ENCODE measurements at regions not wholly inside any gene's neighbourhood (a gene's known extent, or its start where the extent isn't known, plus 50 kb on each side); places are given as distances from the start of the nearest gene placed in this dataset.

- DNase-seq: no peak
These were observed 230.8 kb downstream of the PAX1 start for GRCh38 chr20:21936261-21936660.

GRCh38 chr20:21933526-21933925 lies 228.1 kb downstream of the PAX1 start:
- no peak for DNase-seq

DNA sequence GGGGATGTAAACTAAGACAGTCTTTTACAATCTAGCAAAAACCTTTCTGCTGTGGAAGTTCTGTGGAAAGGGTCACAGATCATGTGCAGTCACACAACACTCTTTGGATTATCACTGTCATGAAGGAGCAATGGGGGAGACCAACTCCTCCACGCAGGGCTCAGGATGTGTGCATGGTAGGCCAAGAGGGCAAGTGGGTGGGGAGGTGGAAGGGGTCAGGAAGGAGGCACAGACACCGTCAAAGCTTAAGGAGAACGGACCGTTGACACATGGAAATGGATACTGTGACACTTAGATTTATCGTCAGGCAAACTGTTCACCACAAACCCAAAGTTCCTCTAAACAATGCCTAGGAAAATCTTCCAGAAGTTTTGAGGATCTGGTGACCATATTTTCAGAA lies 215.8 kb downstream of the PAX1 start:
- no peak for DNase-seq

DNA sequence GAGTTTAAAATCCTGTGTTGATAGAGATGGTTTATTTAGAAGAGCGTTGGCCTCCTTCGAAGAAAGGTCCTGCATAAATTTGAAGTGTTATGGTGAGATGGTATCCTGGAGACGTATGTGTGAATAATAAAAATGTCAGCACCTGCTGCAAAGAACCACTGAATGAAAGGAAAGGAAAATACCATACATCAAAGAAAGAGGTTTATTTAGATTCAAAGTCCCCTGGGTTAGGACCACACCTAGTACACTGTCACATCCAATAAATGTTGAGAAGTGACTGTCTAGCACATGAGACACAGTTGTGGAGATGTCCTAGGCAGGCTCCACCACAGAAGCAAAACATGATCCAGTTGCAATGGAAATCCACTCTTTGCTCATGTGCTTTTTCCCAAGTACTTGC lies 214.7 kb downstream of the PAX1 start:
- DNase-seq: no peak

GRCh38 chr20:21918398-21918797 lies 212.9 kb downstream of the PAX1 start:
- no peak for DNase-seq

GRCh38 chr20:21902391-21902790 lies 196.9 kb downstream of the PAX1 start:
- no peak for DNase-seq

DNA sequence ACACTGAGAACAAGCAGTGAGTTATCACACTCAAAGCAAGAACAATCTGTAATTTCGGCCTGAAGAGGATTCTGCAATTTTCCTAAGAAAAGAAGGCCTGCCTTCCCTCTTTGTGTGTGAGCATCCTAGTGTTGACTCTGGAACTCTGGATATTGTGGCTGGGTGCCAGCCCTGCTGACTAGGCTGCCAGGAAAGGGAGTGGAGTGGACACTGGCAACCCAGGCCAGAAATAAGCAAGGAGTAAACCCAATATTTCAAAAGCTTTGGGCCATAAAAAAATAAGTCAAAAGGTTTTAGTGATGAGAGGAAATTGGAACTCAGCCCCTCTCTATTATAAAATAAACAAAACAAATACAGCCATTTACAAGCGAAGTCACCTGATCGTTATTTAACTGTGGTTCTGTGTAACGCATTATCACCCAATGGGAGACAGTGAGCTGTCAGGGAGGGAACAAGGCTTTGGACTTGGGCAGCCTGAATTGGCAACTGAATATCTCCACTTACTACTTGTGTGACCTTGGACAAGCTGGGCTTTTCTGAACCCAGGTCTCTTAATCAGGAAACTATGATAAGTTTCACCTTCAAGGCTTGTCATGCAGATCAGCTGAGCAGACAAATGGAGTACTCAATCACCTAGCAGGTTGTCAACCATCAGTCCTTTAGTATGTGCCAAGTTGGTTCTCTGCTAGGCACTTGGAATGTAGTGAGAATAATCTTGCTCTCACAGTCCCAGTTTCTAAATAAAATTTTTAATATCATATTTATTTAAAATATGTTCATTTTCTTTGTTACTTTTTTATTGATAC lies 196.2 kb downstream of the PAX1 start:
- DNase-seq: no peak

- no peak for DNase-seq
These were observed 195.0 kb downstream of the PAX1 start for GRCh38 chr20:21900431-21900830.

DNA sequence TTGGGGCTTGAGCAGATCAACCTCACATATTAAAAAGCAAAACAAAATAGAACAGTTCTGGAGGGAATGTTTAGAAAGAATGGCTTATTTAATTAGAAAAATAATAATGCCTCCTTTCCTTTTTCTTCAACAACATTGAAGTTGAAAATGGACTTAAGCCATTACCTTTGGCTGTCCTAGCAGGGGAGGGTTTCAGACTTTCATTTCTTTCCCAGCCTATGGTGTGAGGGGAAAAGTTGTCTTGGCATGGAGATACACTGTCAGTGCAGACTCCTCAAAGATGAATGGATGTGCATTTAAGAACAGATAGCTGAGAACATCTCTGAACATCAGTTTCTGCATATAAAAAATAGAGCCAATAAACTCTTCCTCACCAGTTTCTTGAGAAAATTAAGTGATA lies 169.5 kb downstream of the PAX1 start:
- no peak for DNase-seq

DNA sequence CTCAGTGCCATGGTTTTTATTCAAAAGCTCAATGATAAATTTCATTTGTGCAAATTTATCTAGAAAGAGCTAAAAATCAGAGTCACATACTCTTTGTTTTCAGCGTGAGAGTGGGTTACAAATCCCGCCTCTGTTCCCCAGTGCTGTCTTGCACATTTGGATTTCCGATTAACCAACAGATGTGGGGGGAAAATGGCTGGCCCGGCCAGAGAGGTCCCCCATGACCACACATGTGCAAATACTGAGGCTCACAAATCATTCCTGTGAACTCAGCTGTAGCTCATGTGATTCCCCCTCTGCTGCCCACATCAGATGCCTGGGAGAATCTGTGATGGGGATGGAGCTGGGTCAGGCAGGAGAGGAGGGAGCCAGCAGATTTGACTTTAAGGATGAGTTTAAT lies 168.7 kb downstream of the PAX1 start:
- DNase-seq: no peak

GRCh38 chr20:21873291-21873690 lies 167.8 kb downstream of the PAX1 start:
- DNase-seq: no peak

GRCh38 chr20:21867811-21868210 lies 162.3 kb downstream of the PAX1 start:
- no peak for DNase-seq

DNA sequence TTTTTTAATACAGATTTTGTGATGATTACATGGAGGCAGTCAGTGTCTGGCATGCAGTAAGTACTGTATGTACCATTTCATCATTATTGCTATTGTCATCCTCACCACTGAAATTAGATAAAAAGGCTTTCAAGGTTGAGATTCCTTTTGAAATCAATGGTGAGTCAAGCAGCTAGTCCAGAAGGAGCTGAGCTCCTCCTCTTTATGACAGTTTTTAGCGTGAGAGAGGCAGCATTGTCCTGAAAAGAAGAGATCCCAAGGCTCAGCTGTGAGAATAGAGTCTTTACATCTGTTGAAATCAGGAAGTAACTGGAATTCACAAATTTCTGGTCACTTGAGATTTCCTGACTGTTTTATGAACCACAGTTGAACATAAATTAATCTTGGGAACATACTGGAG lies 161.9 kb downstream of the PAX1 start:
- no peak for DNase-seq

GRCh38 chr20:21862956-21863355 lies 157.5 kb downstream of the PAX1 start:
- DNase-seq: no peak

- DNase-seq: no peak
These were observed 156.9 kb downstream of the PAX1 start for GRCh38 chr20:21862259-21862946.

DNA sequence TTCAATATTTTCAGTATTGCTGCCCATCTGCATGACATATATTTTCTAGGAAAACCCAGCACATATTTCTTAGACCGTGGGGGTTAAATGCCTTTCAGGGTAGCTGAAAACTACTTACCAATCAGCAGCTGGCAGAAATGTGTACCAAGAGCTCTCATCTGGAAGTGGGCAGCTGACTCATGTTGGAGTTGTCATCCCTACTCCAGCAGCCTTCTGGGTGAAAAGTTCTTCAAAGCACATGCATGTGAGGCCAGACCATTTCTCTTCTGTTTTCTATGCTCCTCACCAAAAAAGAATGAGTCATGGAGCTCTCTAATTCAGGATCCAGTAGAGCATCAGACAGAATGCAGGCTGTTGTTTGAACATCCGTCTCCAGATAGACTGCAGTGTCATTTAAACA lies 135.5 kb downstream of the PAX1 start:
- DNase-seq: no peak

DNA sequence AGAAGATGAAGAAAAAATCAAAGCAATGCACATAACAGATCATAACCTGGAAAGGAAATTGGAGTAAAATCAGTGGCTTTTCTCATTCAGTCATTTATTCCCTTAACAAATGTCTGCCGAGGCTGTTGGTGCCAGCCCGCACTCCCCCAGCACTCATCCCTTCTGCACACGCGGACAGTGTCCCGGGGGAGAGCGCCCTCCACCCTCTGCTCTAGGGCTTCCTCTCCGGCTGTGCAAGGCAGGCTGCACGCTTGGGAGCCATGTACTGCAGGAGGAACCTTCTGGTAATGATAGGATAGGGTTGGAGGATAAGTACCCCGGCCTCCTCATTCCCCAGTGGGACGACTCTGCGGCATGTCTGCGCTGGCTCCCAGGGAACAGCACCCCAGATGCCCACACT lies 134.5 kb downstream of the PAX1 start:
- no peak for DNase-seq

GRCh38 chr20:21836346-21836745 lies 130.9 kb downstream of the PAX1 start:
- DNase-seq: no peak

GRCh38 chr20:21835042-21835441 lies 129.6 kb downstream of the PAX1 start:
- DNase-seq: no peak

GRCh38 chr20:21832442-21833385 lies 127.2 kb downstream of the PAX1 start:
- no peak for DNase-seq

GRCh38 chr20:21826976-21827375 lies 121.5 kb downstream of the PAX1 start:
- DNase-seq: no peak

- DNase-seq: no peak
These were observed 115.9 kb downstream of the PAX1 start for GRCh38 chr20:21821358-21821757.

DNA sequence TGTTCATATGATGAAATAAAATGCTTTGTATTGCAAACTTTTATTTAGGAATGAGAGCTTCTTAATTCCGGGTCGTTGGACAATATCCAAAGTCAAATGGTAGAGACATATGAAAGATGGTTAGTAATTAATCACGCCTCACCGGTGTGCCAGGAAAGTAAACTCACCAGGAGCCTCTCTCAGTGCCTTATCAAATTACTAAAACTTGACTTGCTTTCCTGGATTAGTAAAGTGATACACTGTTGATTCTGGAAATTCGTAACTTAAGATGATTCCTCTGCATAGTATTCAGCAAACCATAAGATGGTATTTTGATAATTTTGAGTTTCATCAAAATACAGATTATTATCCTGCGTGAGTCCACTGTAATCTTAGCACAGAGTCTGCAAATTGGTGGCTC lies 115.2 kb downstream of the PAX1 start:
- DNase-seq: no peak

- no peak for DNase-seq
These were observed 114.6 kb downstream of the PAX1 start for GRCh38 chr20:21820045-21820444.
